K562 (cell line): ENCODE measurements at regions not wholly inside any gene's neighbourhood (a gene's known extent, or its start where the extent isn't known, plus 50 kb on each side); places are given as distances from the start of the nearest gene placed in this dataset.

Experiments used
- BHLHE40 ChIP-seq: IDR thresholded peaks from 2 replicates; pipeline ENCODE4 v1.6.1; 2011; ENCODE audit warnings: low read length, improper control_type of control experiment
- ELF1 ChIP-seq: fragments of 200-800 bp; sonication (Bioruptor generic); IDR thresholded peaks from 2 replicates; pipeline ENCODE4 v1.6.1; 2016; ENCODE audit warnings: missing genetic modification characterization, missing compliant biosample characterization
- FOXJ3 ChIP-seq: sonication (generic); formaldehyde crosslinking; IDR thresholded peaks from 2 replicates; pipeline ENCODE4 v1.4.0; 2020; ENCODE audit warnings: mild to moderate bottlenecking, missing genetic modification reagents
- FOXK1 ChIP-seq: sonication (generic); formaldehyde crosslinking; IDR thresholded peaks from 2 replicates; pipeline ENCODE4 v1.8.0; 2022; ENCODE audit warnings: missing genetic modification reagents, mild to moderate bottlenecking, borderline replicate concordance
- GATAD2B ChIP-seq: fragments of 450-650 bp; IDR thresholded peaks from 2 replicates; pipeline ENCODE4 v1.6.1; 2017; ENCODE audit warnings: mild to moderate bottlenecking, borderline replicate concordance
- MTA1 ChIP-seq: fragments of 450-650 bp; IDR thresholded peaks from 2 replicates; pipeline ENCODE4 v1.6.1; 2017; ENCODE audit warnings: borderline replicate concordance
- NR2C2 ChIP-seq, 2 experiments: fragments of 200-800 bp in 1 of 2; sonication (Bioruptor generic) in 1 of 2; sonication (generic) in 1 of 2; formaldehyde crosslinking in 1 of 2; IDR thresholded peaks; 2 replicates each; pipeline versions ENCODE4 v1.6.1 to v1.8.0; 2016 to 2022; ENCODE audit warnings: mild to moderate bottlenecking in 1 of 2, missing compliant biosample characterization in 1 of 2, missing genetic modification characterization in 1 of 2, missing genetic modification reagents in 1 of 2
- PCBP2 ChIP-seq: fragments of 200-400 bp; formaldehyde crosslinking; IDR thresholded peaks from 2 replicates; pipeline ENCODE4 v1.6.1; 2018; ENCODE audit warnings: low read length, low read depth, mild to moderate bottlenecking, moderate library complexity; ENCODE audit not compliant: poor library complexity, severe bottlenecking
- POLR2A ChIP-seq: fragments of 450-650 bp; conservative IDR thresholded peaks from 2 replicates; pipeline ENCODE4 v1.6.1; 2016
- SMC3 ChIP-seq: conservative IDR thresholded peaks from 2 replicates; pipeline ENCODE4 v1.6.1; 2011; ENCODE audit warnings: low read depth, low read length, improper control_type of control experiment; ENCODE audit not compliant: insufficient read depth
- TAF1 ChIP-seq: IDR thresholded peaks from 2 replicates; pipeline ENCODE4 v1.6.1; 2011; ENCODE audit warnings: mild to moderate bottlenecking, low read length, moderate library complexity; ENCODE audit not compliant: insufficient read depth, control insufficient read depth, severe bottlenecking; ENCODE audit errors: extremely low read depth
- ZNF511 ChIP-seq: sonication (generic); formaldehyde crosslinking; IDR thresholded peaks from 2 replicates; pipeline ENCODE4 v1.8.0; 2022; ENCODE audit warnings: mild to moderate bottlenecking, missing genetic modification reagents

GRCh38 chr2:200757399-200757798 is 54.3 kb upstream of the BZW1 start:
- TF ChIP-seq GATAD2B (no peak), BHLHE40 (no peak), POLR2A (no peak), ZNF511 (no peak), ELF1 (tag) (no peak), PCBP2 (no peak), TAF1 (no peak), MTA1 (no peak), SMC3 (no peak), NR2C2 (CRISPR knock-in tag; IDR thresholded peaks at IDR 0.05) (no peak), NR2C2 (tag; IDR thresholded peaks at IDR 0.05) (no peak), FOXJ3 (CRISPR knock-in tag) (no peak), FOXK1 (CRISPR knock-in tag) (no peak)
